ENCODE measurements at regions not wholly inside any gene's neighbourhood (a gene's known extent, or its start where the extent isn't known, plus 50 kb on each side); places are given as distances from the start of the nearest gene placed in this dataset.

DNA sequence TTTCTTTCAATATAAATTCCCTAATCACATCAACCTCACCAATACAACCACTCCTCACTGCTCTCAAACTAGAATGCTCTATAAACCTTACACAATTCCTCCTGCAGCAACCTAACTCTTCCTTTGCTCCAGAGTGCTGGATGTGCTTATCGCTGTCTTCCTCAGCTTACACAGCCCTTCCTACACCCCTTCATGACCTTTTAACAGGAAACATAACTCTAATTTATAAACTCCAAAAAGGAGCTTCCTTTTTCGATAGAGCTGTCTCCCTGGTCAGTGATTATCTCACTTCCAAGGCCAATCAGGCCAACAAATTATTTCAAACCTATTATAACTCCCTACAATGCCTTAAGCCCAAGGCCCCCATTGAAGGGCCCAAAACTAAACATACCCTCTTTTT lies 78.8 kb downstream of the COQ2 start:
- TF ChIP-seq FOXM1 (IDR thresholded peaks at IDR 0.05; ENCODE audit: borderline replicate concordance) (no peak), SP1 (IDR thresholded peaks at IDR 0.05) (no peak), FOXK2 (IDR thresholded peaks at IDR 0.05) (no peak), BHLHE40 (IDR thresholded peaks at IDR 0.05; ENCODE audit: borderline replicate concordance) (no peak), LEF1 (IDR thresholded peaks at IDR 0.05; ENCODE audit: borderline replicate concordance) (no peak), FOXA1 (IDR thresholded peaks at IDR 0.05) (no peak), HDGF (IDR thresholded peaks at IDR 0.05; ENCODE audit: borderline replicate concordance) (no peak), TARDBP (IDR thresholded peaks at IDR 0.05) (no peak), ELF4 (IDR thresholded peaks at IDR 0.05) (no peak), NFRKB (IDR thresholded peaks at IDR 0.05) (no peak), ARNT (IDR thresholded peaks at IDR 0.05) (no peak), SUZ12 (IDR thresholded peaks at IDR 0.05) (no peak), L3MBTL2 (conservative IDR thresholded peaks at IDR 0.05) (no peak)
- TF ChIP-seq, protein P1, sequence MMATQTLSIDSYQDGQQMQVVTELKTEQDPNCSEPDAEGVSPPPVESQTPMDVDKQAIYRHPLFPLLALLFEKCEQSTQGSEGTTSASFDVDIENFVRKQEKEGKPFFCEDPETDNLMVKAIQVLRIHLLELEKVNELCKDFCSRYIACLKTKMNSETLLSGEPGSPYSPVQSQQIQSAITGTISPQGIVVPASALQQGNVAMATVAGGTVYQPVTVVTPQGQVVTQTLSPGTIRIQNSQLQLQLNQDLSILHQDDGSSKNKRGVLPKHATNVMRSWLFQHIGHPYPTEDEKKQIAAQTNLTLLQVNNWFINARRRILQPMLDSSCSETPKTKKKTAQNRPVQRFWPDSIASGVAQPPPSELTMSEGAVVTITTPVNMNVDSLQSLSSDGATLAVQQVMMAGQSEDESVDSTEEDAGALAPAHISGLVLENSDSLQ (IDR thresholded peaks at IDR 0.05) = no peak
